HG02610 (cell line): ENCODE measurements at regions not wholly inside any gene's neighbourhood (a gene's known extent, or its start where the extent isn't known, plus 50 kb on each side); places are given as distances from the start of the nearest gene placed in this dataset.

ENCODE experiments used
- ATAC-seq: cut with Tn5 transposase; IDR thresholded peaks from one replicate; pipeline ENCODE4 v1.9.1; 2021; ENCODE audit warnings: mild to moderate bottlenecking, moderate library complexity; ENCODE audit not compliant: unreplicated experiment

DNA sequence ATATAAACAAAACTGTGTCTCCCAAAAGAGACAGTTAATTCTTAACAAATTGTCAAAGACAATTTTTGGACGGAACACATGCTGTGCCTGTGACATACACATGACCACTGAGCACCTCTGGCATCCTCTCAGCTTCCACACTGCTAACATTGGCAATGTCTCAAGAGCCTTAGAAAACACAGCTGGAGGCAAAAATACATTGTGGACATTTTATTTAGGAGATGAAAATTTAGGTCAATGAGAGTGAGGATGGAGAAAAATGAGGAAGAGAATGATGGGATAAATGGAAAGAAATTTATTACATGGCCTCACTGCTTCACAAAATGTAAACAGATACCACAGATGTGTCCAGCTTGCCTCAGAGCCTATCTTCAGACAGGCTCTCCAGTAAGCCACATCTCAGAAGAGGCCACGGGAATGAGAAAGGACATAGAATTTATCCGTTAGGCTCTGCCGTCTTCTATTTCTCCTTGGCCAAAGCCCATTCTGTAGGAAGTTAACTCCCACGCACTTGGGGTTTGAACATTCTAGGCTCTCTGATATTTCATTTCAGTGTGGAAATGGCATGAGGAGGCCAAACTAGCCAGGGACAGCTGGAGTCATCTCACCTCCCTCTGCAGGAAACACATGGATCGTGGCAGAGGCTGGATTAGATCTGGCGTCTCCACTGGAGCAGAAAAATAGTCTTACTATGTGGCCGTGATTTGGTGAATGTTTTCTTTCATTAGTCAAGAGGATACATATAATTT is 519.4 kb upstream of the DSEL start:
- no peak for ATAC-seq

DNA sequence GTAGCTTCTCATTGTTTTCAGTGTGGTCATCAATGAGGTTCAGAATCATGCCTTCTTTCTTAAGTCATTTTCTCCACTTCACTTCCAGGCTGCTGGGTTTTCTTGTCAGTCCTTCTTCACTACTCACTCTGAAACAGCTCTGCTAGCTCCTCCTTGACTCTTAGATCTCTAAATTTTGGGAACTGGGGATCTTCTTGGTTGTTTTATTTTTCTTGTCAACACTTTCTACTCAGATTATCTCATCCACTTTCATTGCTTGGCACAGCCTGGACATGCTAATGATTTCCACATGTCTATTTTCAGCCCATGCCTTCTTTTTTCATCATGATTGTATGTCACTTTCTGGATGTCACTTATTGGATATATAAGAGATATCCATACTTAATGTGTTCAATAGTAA is 517.8 kb upstream of the DSEL start:
- no peak for ATAC-seq

DNA sequence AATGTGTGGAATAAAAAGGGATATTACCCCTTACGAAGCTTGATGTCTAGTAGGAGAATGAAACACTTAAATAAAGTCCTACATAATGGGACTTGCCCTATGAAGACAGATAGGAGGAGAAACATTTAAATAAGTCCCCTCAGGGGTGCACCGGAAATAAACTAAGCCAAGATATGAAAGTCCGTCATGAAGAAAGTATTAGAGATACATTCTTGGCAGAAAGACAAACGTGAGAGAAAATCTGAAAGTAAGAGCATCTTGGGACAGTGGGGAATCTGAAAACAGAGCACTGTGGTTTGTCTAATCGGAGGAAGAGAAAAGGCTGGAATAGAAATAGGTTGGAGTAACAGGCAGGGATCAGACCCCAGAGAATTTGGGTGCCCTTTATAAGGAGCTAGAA is 516.9 kb upstream of the DSEL start:
- no peak for ATAC-seq

DNA sequence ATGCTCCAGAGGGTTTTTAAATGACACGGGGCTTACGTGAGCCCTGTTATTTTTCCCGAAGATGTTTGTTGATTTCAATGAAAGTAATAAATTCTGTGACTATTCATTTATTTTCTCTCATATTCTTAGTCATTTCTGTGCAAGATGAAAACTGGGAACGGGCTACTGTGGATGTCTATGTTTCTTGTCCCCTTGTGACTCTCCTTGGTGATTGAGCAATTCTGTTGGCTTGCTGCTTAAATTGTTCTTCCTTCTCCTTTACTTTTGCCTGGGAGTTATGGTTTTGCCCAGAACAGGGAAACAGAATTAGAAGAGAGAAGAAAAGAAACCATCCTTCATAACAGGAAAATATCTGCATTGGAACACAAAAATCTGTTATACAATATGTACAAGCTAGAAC is 508.2 kb upstream of the DSEL start:
- ATAC-seq, result no peak

DNA sequence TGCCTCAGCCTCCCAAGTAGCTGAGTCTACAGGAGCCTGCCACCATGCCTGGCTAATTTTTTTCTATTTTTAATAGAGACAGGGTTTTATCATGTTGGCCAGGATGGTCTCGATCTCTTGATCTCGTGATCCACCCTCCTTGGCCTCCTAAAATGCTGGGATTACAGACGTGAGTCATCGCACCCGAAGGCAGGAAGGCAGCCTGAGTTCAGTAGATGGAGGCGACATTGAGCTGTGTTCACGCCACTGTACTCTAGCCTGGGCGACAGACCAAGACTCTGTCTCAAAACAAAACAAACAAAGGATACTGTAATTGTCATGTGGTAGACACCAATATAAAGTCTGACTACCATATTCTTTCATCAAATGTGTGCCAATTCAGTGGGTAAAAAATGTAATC is 500.9 kb upstream of the DSEL start:
- ATAC-seq, result no peak

DNA sequence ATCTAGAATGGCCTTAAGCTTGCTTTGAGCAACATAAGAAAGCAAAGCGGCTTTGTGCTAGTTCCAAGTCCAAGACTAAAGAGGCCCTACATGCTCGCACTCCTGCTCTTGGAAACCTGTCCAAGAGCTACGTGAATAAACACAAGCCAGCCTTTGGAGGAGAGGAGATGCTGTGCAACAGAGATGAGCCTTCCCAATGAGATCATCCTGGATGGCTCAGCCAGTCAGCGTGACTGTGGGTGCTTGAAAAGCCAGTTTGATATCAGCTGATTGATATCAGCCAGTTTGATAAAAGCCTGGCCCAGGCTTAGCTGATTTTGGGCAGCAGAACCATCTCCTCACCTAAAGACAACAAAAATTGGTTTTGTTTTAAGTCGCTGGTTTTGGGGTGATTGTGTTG is 481.0 kb upstream of the DSEL start:
- no peak for ATAC-seq

DNA sequence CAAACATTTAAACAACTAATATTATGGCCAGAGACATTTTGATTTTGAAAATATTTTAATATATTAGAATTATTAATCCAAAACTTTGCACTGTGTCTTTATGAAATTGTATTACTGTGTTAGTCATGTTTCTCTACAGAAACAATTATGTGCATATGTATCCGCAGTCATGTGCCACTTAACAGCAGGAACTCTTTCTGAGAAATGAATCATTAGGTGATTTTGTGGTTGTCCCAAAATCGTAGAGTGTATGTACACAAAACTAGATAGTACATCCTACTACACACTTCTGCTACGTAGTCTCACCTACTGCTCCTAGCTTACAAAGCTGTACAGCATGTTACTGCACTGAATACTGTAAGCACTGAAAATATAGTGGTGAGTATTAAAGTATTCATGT is 479.2 kb upstream of the DSEL start:
- no peak for ATAC-seq

DNA sequence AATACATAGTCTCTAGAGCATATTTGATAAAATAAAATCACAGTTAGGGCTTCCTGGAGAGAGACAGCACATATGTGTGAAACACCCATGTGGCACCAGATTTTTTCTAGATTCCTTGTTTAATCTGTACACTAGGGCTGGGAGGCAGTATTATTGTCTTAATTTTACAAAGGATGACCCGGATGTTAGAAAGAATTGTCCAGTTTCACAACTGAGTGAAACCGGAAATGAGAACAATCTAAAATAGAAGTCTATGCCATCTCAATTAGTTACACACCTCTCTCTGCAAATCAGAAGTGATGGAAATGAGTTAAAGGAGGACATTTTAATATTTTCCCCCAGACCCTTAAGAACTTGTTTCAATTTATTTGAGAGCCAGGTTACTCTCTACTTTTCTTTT is 463.7 kb upstream of the DSEL start:
- ATAC-seq, result no peak

DNA sequence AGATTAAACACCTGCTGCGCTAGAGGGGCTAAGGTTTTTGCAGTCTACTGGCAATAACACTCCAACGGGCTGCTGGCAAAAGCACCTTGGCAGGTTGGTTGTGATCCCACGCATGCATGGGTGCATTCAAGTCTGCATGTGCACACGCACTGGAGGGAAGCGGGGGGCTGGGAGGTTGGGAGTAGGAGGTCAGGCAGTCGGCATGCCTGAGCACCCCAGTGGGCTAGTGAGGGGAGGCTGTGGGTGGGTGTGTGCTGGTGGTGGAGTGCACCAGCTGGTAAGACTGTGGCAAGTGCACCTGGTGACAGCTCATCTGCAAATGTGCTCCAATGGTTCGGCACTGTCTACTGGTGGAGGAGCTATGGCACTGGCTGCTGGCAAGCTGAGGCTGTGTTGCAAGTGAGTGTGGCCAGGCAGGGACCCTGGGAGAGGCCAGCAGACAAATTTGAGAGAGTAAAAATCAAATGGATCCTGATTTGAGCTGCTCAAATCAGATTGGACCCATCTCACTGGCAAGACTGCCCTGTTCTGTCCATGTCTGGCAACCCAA is 460.6 kb upstream of the DSEL start:
- no peak for ATAC-seq

DNA sequence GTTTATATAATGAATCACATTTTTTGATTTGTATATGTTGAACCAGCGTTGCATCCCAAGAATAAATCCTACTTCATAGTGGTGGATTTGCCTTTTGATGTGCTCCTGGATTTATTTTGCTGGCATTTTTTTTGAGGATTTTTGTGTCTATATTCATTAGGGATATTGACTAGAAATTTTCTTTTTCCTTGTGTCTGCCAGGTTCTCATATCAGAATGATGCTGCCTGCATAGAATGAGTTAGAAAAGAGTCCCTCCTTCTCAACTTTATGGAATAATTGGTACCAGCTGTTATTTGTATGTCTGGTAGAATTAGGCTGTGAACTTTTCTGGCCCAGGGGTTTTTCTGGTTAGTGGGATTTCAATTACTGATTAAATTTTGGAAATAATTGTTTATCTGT is 457.4 kb upstream of the DSEL start:
- no peak for ATAC-seq

DNA sequence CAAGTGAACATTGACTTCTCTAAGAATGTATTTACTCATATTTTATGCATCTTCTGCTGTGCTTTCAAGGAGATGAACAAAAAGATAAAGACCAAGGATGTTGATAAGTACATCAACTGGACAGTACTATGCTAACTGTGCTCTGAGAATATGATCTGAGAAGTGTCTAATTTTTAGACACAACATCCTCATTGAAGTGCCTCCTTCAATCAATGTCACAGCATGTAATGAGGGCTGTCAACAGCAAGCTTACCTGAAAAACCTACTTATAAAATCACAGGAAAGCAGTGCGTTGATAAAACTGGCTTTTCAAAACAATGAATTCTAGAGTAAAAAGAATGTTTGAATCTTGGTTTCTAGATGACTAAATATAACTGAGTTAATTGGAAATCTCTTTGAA is 452.9 kb upstream of the DSEL start:
- ATAC-seq, result no peak

DNA sequence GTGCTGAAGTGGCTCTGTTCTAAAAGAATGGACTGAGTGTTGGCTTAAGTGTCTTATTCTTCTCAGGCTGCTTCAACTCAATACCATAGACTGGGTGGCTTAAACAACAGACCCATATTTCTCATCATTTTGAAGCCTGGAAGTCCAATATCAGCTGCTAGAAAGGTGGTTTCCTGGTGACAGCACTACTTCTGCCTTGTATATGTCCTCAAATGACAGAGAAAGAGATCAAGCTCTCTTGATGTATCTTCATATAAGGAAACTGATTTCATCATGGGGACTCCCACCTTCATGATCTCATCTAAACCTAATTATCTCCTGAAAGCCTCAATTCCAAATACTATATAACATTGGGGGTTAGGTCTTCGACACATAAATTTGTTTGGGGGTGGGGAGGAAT is 449.7 kb upstream of the DSEL start:
- ATAC-seq, result no peak

DNA sequence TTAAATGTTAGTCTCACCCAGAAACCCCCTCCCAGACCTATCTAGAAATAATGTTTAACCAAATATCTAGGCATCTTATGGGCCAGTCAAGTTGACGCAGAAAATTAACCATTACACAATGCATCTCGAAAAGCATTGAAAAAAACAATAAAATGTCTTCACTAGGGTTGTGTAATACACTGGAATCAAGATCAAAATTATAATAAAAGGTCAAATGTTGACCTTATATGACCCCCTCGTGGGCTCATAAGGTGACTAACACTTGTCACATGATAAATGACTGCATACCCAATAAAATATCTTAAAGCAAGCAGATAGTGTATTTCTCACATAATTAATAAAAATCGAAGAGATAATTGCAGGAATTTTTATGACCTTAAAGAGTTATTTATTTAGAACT is 447.9 kb upstream of the DSEL start:
- ATAC-seq, result no peak

DNA sequence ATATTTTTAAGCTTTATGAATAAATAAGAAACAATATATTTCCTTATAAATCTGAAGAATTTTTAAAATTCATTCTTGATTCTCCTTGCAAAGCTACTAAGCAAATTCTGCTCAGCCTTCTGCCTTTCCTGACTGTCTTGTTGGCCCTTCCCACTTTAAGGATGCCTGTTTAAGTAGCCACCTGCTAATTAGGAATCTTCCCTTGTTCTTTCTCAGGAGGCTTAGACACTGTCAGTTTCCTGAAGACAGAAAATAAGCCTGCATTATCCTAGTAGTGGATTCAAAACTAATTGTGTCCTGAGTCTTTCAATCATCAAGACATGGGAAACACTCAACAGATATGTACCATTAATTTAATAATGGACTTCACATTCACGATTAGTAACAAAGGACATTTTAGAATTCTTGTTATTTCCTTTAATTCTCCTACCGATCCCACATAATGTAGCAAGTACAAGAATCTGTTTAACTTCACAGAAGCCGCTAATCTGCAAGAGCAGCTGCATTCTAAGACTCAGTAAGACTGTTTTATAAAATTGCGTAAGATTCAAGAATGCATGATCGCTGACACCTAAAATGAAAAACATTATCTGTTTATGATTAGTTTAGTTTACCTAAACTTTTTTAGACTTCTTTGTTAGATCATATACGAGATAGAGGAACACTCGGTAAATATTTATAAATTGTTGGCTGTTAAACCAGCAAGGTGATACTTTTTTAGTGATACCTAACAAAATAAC is 445.4 kb upstream of the DSEL start:
- ATAC-seq, result no peak

DNA sequence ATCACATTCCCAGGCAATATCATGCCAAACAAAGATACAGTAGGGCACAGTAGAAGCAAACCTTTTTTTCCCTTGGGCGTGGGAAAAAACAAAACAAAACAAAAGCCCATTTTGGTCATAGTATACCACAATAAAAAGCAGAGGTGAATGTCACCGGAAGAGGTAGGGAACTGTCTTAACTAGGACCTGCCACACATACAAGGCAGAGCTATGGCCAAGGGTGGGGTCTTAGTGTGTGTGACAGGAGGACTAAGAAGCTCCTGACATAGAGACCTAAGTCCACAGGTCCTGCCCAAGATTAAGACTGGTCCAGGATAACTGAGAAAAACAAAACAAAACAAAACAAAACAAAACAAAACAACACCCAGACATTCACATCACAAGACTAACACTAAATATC is 441.2 kb upstream of the DSEL start:
- ATAC-seq, result no peak

DNA sequence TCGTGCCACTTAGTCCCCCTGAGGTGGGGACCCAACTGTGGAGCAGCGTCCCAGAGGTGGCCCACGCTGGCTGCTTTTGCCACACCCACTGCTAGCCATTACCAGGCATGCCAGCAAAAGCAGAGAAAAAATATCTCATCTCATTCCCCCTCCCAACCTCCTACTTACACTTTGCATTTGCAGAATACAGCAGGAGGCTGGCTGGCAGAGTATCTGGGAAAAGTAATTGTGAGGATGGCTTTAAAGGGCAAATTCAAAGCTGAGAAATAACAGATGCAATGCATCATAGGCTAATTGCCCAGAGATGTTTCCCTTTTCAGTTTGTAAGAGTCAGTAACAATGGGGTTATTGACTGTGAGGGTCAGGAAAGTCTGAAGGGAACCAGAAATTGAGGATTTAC is 438.1 kb upstream of the DSEL start:
- no peak for ATAC-seq

DNA sequence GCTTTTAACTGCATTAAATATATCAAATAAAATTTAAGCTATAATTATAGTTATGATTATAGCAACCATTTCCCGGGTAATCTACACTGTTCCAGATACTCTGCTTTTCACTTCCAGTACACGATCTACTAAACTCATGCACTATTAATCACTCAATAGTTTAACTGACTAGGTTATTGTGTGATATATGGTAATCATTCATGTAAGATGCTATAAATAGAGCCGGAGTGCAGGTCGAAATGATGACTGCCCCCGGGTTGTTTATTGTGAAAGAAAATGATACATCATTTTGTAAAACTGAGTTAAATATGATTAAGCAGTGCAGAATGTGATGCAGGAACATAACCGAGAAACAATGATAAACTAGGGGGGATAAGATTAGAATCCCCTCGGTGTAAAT is 434.6 kb upstream of the DSEL start:
- ATAC-seq, result no peak

DNA sequence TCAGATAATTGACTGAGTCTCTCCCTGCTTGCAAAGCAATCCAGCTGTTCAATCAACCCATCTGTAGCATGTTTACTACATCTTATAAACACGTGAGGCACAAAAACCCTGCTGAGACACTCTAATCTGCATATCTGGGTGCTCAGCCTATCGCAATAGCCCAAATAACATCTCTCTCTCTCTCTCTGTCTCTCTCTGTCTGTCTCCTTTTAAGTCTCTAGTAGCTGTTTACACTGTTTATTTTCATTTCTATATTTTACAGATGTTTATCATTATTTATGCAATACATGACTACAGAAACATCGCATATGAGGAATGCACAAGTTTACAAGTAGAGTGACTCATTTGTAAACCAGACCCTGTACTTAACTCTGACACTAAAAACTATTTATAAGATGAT is 422.1 kb upstream of the DSEL start:
- no peak for ATAC-seq

DNA sequence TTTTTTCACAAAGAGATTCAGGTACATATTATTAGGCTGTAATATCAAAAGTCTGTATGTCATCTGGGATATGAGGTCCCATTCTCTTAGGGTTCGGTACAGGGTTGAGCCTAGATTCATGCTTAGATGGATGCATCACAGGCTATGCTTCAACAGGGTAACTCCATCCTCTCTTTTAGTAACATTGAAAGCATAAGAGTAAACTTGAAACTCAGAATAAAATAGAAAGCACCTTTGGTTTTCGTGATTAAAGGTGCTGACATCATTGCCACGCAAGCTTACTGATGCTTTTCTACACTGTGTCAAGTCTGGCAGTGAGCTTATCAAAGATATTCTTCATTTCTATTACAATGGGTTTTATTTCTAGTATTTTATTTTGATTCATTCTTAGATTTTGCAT is 419.1 kb upstream of the DSEL start:
- peak; percentile 94 for ATAC-seq

DNA sequence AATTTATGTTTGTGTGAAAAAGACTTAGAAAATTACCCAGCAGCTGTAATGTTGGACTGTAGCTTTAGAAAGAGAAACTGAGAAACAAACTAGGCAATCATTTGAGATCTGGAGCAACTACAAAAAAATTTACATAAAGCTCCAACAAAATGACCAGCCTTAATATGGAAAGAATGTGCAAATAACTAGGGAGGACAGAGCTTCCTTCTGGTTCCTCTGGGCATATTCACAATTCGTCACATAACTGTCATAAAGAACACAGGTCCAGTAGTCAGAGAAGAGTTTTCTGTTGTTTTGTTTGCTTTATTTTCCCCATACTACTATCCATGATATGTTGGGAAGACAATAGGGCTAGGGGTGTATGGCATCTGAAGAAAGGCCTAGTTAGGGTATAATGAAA is 416.8 kb upstream of the DSEL start:
- no peak for ATAC-seq

DNA sequence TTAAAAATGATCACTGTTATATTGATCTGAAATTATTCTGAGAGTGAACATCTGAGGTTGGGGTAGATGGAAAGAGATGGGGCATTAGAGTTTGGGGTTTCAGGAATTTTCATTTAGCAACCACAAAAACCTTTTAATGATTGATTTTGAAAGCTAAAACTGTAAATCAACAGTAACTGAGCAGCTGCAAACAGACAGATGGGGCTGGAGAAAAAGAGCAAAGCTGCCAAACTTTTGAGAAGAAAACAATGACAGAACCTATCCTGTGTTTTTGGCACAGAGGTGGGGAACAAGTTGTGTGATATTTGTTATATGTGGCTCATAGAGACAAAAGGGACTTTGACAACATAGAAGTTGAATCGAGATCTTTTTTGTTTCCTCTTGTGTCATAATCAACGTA is 415.8 kb upstream of the DSEL start:
- ATAC-seq, result no peak
